GM23338 (cell line): ENCODE measurements at regions not wholly inside any gene's neighbourhood (a gene's known extent, or its start where the extent isn't known, plus 50 kb on each side); places are given as distances from the start of the nearest gene placed in this dataset.

Experiments
- ATAC-seq: fragments of 200-7000 bp; cut with Tn5 transposase; 3 replicates; pipeline ENCODE4 v1.9.1; 2020
- DNase-seq: peaks from one replicate; pipeline ENCODE4 v3.0.0-alpha.2; 2015; ENCODE audit warnings: low spot score
- H2AFZ ChIP-seq: fragments of 200-600 bp; sonication (generic); 2 replicates; pipeline ENCODE4 v1.8.0; 2016; ENCODE audit warnings: antibody characterized with exemption, mild to moderate bottlenecking, moderate library complexity
- H3F3A ChIP-seq: fragments of 200-600 bp; sonication (generic); replicated peaks from 2 replicates; pipeline ENCODE4 v1.8.0; 2017; ENCODE audit warnings: antibody characterized with exemption, mixed run types, low read depth
- H3K27ac ChIP-seq: fragments of 200-600 bp; sonication (generic); 2 replicates; pipeline ENCODE4 v1.6.1; 2016; ENCODE audit warnings: low read depth
- H3K27me3 ChIP-seq: fragments of 200-600 bp; sonication (generic); 2 replicates; pipeline ENCODE4 v1.8.0; 2016; ENCODE audit warnings: mild to moderate bottlenecking, mixed run types, moderate library complexity; ENCODE audit not compliant: insufficient read depth
- H3K36me3 ChIP-seq: fragments of 200-600 bp; sonication (generic); 2 replicates; pipeline ENCODE4 v1.8.0; 2016; ENCODE audit warnings: mild to moderate bottlenecking; ENCODE audit not compliant: insufficient read depth
- H3K4me1 ChIP-seq: fragments of 200-600 bp; sonication (generic); 2 replicates; pipeline ENCODE4 v1.8.0; 2016; ENCODE audit warnings: mild to moderate bottlenecking, moderate library complexity; ENCODE audit not compliant: insufficient read depth
- H3K4me2 ChIP-seq: fragments of 200-600 bp; sonication (generic); 2 replicates; pipeline ENCODE4 v1.7.1; 2017; ENCODE audit warnings: mixed run types
- H3K4me3 ChIP-seq: fragments of 200-600 bp; sonication (generic); 2 replicates; pipeline ENCODE4 v1.6.1; 2016; ENCODE audit warnings: mixed run types
- H3K79me2 ChIP-seq: fragments of 200-600 bp; sonication (generic); replicated peaks from 2 replicates; pipeline ENCODE4 v1.8.0; 2017; ENCODE audit warnings: mild to moderate bottlenecking; ENCODE audit not compliant: insufficient read depth
- H3K9me2 ChIP-seq: fragments of 200-600 bp; sonication (generic); 2 replicates; pipeline ENCODE4 v1.8.0; 2017; ENCODE audit not compliant: insufficient read depth
- H4K20me1 ChIP-seq: fragments of 200-600 bp; sonication (generic); replicated peaks from 2 replicates; pipeline ENCODE4 v1.8.0; 2017; ENCODE audit warnings: mild to moderate bottlenecking; ENCODE audit not compliant: insufficient read depth
- H3K27ac Mint-ChIP-seq: 2 replicates; pipeline ENCODE4 v1.8.0; 2020; ENCODE audit warnings: inconsistent platforms, mild to moderate bottlenecking, moderate library complexity, mixed read lengths
- H3K27me3 Mint-ChIP-seq: 3 replicates; pipeline ENCODE4 v1.8.0; 2022; ENCODE audit warnings: low read depth, mild to moderate bottlenecking, moderate library complexity, mixed read lengths, inconsistent platforms; ENCODE audit not compliant: insufficient read depth, poor library complexity
- H3K36me3 Mint-ChIP-seq: 3 replicates; pipeline ENCODE4 v1.8.0; 2021; ENCODE audit warnings: low read depth, mild to moderate bottlenecking, inconsistent platforms, moderate library complexity, mixed read lengths
- H3K4me1 Mint-ChIP-seq: 3 replicates; pipeline ENCODE4 v1.8.0; 2020; ENCODE audit warnings: mild to moderate bottlenecking, inconsistent platforms, mixed read lengths
- H3K4me3 Mint-ChIP-seq: 3 replicates; pipeline ENCODE4 v1.8.0; 2021; ENCODE audit warnings: moderate library complexity, mild to moderate bottlenecking, inconsistent platforms, mixed read lengths
- H3K9me3 Mint-ChIP-seq: 3 replicates; pipeline ENCODE4 v1.8.0; 2020; ENCODE audit warnings: moderate library complexity, mild to moderate bottlenecking, inconsistent platforms, mixed read lengths
- CREB1 ChIP-seq: fragments of 250-450 bp; sonication (Bioruptor Pico); IDR thresholded peaks from 2 replicates; pipeline ENCODE4 v1.5.0; 2020; ENCODE audit warnings: low read depth, mild to moderate bottlenecking, moderate library complexity
- CTCF ChIP-seq, 2 experiments: fragments of 200-600 bp in 1 of 2; sonication (generic) in 1 of 2; conservative IDR thresholded peaks; 2 replicates each; pipeline versions ENCODE4 v1.5.1 to v1.6.1; 2016 to 2017; ENCODE audit warnings: antibody characterized with exemption in 2 of 2, low read depth in 2 of 2, mild to moderate bottlenecking in 2 of 2, moderate library complexity in 1 of 2
- ETS1 ChIP-seq: IDR thresholded peaks from 2 replicates; pipeline ENCODE4 v1.6.1; 2016; ENCODE audit warnings: antibody characterized with exemption
- EZH2 ChIP-seq: fragments of 200-600 bp; sonication (generic); IDR thresholded peaks from one replicate; pipeline ENCODE4 v1.8.0; 2017; ENCODE audit warnings: antibody characterized with exemption, mild to moderate bottlenecking, low read depth; ENCODE audit not compliant: unreplicated experiment
- EZH2phosphoT487 ChIP-seq: fragments of 200-600 bp; sonication (generic); IDR thresholded peaks from one replicate; pipeline ENCODE4 v1.8.1; 2018; ENCODE audit warnings: antibody characterized with exemption; ENCODE audit not compliant: unreplicated experiment
- JUNB ChIP-seq: IDR thresholded peaks from one replicate; pipeline ENCODE4 v1.6.1; 2016; ENCODE audit warnings: antibody characterized with exemption; ENCODE audit not compliant: unreplicated experiment
- NANOG ChIP-seq: IDR thresholded peaks from 2 replicates; pipeline ENCODE4 v1.6.1; 2016; ENCODE audit warnings: antibody characterized with exemption, borderline replicate concordance
- POLR2AphosphoS5 ChIP-seq: IDR thresholded peaks from 2 replicates; pipeline ENCODE4 v1.6.1; 2016; ENCODE audit warnings: antibody characterized with exemption, low read depth
- REST ChIP-seq: IDR thresholded peaks from one replicate; pipeline ENCODE4 v1.6.1; 2018; ENCODE audit warnings: antibody characterized with exemption; ENCODE audit not compliant: unreplicated experiment
- STAT1 ChIP-seq: IDR thresholded peaks from one replicate; pipeline ENCODE4 v1.6.1; 2016; ENCODE audit warnings: antibody characterized with exemption; ENCODE audit not compliant: unreplicated experiment
- ZNF114 ChIP-seq: fragments of 250-450 bp; sonication (Bioruptor Pico); IDR thresholded peaks from 2 replicates; pipeline ENCODE4 v1.5.0; 2020; ENCODE audit warnings: mild to moderate bottlenecking, moderate library complexity
- ZNF331 ChIP-seq: fragments of 250-450 bp; sonication (Bioruptor Pico); IDR thresholded peaks from 2 replicates; pipeline ENCODE4 v1.5.0; 2020; ENCODE audit warnings: low read depth, mild to moderate bottlenecking, moderate library complexity

- no peak overlapping the region for H3K27ac Mint-ChIP-seq
- H3K79me2 ChIP-seq = no peaks in the 10 kb centered on the region
- H3K27me3 Mint-ChIP-seq = no peaks in the 10 kb centered on the region
- no peaks in the 10 kb centered on the region for H3F3A ChIP-seq
- H3K4me1 ChIP-seq = 0 out of 2 replicates have a peak, but pooled peaks cover 3% of the 10 kb centered on the region
- ATAC-seq = peak; percentile 54; the same call in 1 of the 3 replicates
- no peaks in the 10 kb centered on the region for H4K20me1 ChIP-seq
- no peak overlapping the region for H3K4me3 ChIP-seq
- H3K27me3 ChIP-seq = no peaks in the 10 kb centered on the region
- no peak overlapping the region for H3K27ac ChIP-seq
- H3K9me2 ChIP-seq = no peaks in the 10 kb centered on the region
- TF ChIP-seq CTCF (conservative IDR thresholded peaks at IDR 0.05; ENCODE audit: low read depth in 2 of 2) (no peak), POLR2AphosphoS5 (no peak), EZH2phosphoT487 (no peak), ETS1 (no peak), ZNF114 (CRISPR knock-in tag) (no peak), JUNB (no peak), NANOG (no peak), CREB1 (no peak), ZNF331 (no peak), EZH2 (no peak), STAT1 (no peak)
- DNase-seq = peak; percentile 13
- H3K4me2 ChIP-seq = no peak overlapping the region
- no peaks in the 10 kb centered on the region for H3K36me3 ChIP-seq
- H3K4me1 Mint-ChIP-seq = peaks cover 16% of the 10 kb centered on the region; the same call in 2 of the 3 replicates
- H3K36me3 Mint-ChIP-seq = no peaks in the 10 kb centered on the region
- no peaks in the 10 kb centered on the region for H3K9me3 Mint-ChIP-seq
- no peak overlapping the region for H2AFZ ChIP-seq
- H3K4me3 Mint-ChIP-seq = no peak overlapping the region
Measured at GRCh38 chr2:56014046-56014730, 90.6 kb upstream of the EFEMP1 start.

GRCh38 chr2:56015711-56016115 is 92.1 kb upstream of the EFEMP1 start:
- no peaks in the 10 kb centered on the region for H3K36me3 Mint-ChIP-seq
- TF ChIP-seq CREB1 (no peak), ZNF114 (CRISPR knock-in tag) (no peak), EZH2phosphoT487 (no peak), JUNB (no peak), ZNF331 (no peak), REST (no peak)

More at GRCh38 chr2:56015711-56016115, 92.1 kb upstream of the EFEMP1 start:
- peaks cover 16% of the 10 kb centered on the region; the same call in 2 of the 3 replicates for H3K4me1 Mint-ChIP-seq
- Histone ChIP-seq H3K27me3 (no peaks in the 10 kb centered on the region), H3K79me2 (no peaks in the 10 kb centered on the region), H3K27ac (no peak overlapping the region), H2AFZ (peak overlapping the region; percentile 87; the same call in 1 of the 2 replicates), H3K9me2 (no peaks in the 10 kb centered on the region), H3F3A (no peaks in the 10 kb centered on the region), H3K4me2 (0 out of 2 replicates have a peak overlapping the region, but pooled peaks have one; percentile 12), H4K20me1 (no peaks in the 10 kb centered on the region), H3K36me3 (no peaks in the 10 kb centered on the region), H3K4me1 (no peaks in the 10 kb centered on the region), H3K4me3 (no peak overlapping the region)
- ATAC-seq (peak; percentile 69), DNase-seq (peak; percentile 18)
- no peaks in the 10 kb centered on the region for H3K27me3 Mint-ChIP-seq
- H3K4me3 Mint-ChIP-seq = no peak overlapping the region
- peak overlapping the region; percentile 14; the same call in 1 of the 2 replicates for H3K27ac Mint-ChIP-seq
- H3K9me3 Mint-ChIP-seq = no peaks in the 10 kb centered on the region
